ENCODE measurements at regions not wholly inside any gene's neighbourhood (a gene's known extent, or its start where the extent isn't known, plus 50 kb on each side); places are given as distances from the start of the nearest gene placed in this dataset.

DNA sequence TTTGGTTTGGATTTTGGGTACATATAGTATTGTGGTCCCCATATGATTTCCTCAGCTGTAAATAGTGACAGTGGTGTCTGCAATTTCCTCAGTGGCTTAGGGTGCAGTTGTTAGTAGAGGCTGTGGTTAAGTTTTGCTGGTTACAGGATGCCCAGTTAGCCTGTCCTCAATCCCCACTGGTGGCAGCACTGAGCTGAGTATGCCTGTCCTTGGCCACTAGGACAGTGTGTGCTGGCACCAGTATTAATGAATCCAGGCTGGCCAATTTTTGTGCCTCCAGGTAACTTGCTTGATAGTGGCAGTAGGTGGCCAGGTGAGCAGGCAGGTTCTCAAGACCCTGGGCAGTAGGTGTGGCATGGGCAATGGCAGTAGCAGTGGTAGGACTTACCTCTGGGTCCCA, 973.1 kb downstream of the TMEM182 start:
- FAIRE-seq (no peak), DNase-seq (ENCODE audit: insufficient read length, low spot score) (no peak)

DNA sequence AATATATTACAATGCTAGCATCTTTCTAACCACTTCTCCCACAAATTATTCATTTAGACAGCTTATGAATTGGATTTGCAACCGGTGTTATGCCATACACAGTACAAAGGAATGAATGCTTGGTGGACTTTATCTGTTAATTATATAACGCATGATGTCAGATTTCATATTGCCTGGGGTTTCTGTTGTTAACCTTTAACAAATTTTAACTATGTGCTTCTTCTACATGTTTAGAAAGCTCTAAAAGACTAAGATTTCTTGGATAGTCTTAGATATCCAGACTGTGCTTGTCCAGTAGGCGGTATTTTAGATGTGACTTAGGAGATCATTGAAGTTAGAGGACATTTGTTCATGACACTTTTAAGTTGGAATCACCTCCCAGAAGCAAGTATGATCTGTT, 976.3 kb downstream of the TMEM182 start:
- FAIRE-seq (no peak), DNase-seq (ENCODE audit: insufficient read length, low spot score) (no peak)

DNA sequence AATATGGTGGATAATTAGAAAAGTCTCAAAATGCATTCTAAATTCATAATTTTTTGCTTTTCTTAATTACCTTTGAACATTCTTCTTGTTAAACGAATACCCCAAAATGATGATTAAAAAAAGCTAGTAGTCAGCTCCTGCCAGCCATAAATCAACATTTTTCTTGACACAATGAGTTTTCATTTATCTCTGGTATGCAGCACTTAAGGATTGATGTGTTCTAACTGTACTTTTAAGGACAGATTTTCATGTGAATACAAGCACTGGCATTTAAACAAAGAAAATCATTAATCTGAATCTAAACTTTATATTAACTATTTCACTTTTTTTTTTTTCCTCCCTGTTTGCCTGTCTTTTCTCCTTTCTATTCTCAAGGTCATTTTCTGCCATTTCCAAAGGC, 976.8 kb downstream of the TMEM182 start:
- DNase-seq (ENCODE audit: insufficient read length, low spot score) (no peak), FAIRE-seq (no peak)

DNA sequence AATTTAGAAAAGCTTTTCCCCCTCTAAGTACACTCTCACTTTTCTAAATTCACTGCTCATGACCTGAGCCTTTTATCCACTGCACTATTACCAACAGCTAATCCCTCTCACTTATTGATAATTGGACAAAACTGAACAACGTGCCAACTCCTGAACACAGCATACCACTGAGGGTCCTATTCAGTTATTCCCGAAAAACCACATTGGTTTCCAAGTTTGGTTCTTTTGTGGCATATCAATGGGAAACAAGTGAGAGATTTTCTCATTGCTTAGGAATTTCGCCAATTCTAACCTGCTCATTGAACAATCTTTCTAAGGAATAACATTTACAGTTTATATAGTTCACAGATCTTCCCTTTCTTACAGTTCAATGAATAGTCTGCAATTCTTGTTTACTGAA, 977.4 kb downstream of the TMEM182 start:
- FAIRE-seq (no peak), DNase-seq (ENCODE audit: insufficient read length, low spot score) (no peak)

DNA sequence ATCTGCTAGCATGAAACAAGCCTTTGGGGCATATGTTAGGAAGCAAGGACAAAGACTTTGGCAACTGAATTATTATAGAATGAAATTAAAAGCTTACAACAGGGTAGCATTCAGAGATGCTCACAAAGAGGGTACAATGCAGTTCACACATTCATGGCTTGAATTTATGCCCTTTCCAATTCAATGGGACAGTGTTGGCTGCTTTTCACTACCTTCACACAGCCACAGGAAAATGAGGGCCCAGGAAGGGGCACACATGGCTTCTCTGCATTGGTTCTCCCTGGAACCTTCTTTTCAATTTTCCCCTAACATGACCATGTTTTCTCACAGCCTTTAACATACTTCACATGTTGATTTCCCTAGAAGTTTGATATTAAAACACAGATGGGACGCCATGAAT, 978.1 kb downstream of the TMEM182 start:
- no peak for DNase-seq (ENCODE audit: insufficient read length, low spot score)
- FAIRE-seq = no peak

DNA sequence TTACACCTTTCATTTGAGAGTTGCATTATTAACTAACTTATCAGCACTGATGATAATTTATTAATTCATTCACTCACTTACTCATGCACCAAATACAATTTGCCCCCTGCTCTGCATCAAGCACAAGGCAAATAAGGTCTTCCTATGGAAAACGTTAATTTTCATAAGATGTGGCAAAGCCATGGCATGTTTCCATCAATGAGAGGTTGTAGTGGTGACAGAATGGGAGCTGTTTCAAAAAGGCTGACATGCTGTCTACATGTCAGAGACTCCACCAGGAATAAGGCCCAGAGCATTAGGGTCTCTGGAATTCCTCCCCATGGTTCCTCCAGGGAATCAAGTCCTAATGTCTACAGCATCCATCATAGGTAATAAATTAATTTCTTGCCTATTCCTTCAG, 978.8 kb downstream of the TMEM182 start:
- FAIRE-seq (no peak), DNase-seq (ENCODE audit: insufficient read length, low spot score) (no peak)

DNA sequence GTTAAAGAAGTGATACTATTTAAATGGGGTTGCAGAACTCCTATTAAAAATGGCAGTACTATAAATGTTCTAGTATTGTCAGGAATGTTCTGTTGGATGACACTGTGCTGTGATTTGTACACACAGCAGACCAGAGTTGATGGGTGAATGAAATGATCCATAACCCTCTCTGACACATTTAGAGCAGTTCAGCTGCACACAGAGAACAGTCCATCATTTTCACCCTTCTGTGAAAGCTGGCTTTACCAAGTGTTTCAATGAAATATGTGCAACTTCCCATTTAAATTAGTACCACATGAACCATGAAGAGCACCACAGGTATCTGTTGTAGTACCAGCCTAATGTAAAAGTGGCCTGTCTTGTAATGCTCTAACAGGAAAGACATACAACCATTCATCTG, 981.4 kb downstream of the TMEM182 start:
- FAIRE-seq (no peak), DNase-seq (ENCODE audit: insufficient read length, low spot score) (no peak)

DNA sequence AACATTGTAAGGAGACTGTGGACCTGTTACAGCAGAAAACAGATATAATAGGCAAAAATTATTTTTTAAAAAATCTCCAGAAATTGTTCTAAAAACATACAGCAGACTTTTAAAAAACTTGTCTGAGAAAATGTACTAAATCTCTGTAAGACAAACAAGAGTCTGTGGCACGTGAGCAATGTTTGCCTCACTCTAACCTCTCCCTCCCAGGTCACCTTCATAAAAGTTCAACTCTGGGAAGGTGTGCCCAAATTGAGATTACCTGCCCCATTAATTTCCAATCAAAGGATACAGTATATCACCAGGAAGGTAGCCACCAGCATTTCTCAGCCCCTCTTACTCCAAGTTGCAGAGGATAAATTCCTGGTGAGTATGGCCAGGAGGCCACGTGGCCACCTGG, 992.7 kb downstream of the TMEM182 start:
- DNase-seq (ENCODE audit: insufficient read length, low spot score) (no peak), FAIRE-seq (no peak)

DNA sequence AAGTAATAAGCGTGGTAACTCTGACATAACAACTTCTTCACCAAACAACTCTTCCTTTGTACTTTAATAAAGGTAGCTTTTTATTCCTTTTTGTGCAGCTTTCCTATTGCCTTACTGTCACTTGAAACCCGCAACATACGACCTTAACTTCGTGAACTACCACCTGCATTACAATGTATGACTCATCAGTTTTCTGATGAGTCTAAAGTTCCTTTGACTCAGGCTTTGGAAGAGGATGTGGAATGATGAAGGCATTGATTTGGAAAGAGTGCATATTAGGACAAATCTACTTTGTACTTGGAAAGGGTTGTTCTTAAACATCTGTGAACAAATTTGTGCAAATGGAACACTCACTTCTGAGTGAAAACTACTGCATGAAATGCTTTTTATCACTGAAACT, 1012.1 kb downstream of the TMEM182 start:
- DNase-seq (ENCODE audit: insufficient read length, low spot score) = no peak
- no peak for FAIRE-seq

DNA sequence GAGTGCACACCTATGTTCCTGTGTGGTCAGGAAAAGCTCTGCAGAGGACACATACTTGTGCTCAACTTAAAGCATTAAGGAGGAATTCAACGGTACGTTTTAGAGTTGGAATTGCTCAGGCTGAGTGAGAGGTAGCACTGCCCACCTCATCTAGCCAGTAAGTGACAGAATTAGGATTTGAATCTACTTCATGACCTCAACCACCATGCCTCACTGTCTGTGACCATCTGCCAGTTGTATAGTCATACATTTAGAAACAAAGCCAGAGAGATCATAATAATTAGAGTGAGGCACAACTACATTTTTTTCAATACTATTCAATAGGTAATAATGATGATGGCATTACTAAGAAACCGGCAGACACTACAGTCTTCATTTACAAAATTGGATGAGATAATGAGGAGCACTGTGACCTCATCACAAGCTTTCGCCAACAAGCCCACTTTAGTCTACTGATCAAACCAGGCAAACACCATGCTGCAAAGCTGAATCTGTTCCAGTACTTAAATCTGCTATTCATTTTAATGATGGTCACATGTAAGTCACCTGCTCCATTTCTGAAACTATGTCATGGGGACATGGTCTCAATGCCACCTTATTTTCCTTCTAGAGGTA, 1018.4 kb downstream of the TMEM182 start:
- FAIRE-seq = no peak
- no peak for DNase-seq (ENCODE audit: insufficient read length, low spot score)

DNA sequence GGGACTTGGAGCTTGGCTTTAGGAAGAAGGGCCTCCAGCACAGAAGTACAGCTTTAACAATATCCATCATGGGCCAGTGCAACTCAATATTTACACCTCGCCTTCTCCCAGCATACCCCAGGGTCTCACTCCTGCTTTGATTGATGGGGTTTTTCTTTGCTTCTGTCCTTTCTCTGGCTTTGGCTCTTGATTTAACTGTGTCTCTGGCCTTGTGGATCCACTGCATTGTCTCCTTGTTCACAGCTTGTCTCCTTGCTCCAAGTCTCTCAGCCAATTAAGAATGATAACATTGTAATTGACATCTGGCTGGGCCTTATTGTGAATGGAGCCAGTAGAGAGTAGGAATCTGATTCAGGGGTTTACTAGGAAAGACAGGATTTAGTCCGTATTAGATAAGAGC, 1019.5 kb downstream of the TMEM182 start:
- DNase-seq (ENCODE audit: insufficient read length, low spot score) = no peak
- FAIRE-seq = no peak

DNA sequence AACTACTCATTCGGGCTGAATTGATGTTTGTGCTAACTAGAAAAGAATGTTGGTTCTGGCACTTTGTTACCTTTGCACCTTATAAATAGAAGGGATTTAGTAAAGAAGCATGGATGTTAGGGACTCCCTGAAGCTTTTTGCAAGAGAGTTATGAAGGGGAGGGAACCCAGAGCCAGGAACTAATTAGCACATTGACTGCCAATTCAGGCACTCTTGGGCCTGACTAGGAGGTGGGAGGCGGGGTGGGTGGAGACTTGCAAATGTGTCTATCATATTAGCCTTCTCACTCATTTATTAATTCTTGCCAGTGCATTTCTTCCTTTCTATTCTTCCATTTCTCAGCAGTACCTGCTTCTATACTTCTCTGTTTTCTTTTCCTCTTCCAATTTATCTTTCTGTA, 1022.4 kb downstream of the TMEM182 start:
- DNase-seq (ENCODE audit: insufficient read length, low spot score) (no peak), FAIRE-seq (no peak)

DNA sequence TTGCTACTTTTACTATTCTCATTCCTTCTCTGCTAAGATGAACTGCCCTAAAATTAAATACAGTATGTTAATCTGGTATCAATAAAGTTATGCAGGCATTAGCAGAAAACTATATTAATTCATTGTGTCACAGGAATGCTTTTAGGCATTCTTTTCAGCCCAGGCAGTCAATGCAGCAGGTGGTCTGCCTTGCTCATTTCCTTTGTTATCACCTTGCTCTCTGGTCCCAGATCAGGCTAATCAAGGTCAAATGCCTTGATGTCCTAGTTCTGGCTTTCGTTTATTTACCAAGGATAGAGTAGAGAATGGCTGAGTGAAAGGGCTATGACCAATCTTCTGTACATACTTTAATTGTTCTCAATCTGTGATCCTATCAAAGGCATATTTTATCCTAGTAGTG, 1023.6 kb downstream of the TMEM182 start:
- FAIRE-seq (no peak), DNase-seq (ENCODE audit: insufficient read length, low spot score) (no peak)

DNA sequence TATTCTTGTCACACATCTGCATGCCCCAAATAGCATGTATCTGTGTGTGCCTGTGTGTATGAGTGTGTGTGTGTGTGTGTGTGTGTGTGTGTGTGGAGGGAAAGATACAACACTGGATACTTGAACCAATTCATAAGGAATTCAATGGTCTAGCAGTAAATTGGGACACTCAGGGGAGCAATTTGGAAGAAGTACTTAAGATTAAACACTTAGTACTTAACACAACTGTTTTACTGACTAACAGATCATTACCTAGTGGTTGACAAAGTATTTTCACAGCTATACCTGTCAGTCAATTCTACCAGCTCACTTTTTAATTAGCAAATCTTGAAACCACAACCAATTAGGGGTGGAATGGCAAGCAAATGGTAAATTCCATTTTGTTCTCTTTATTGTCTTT, 1024.1 kb downstream of the TMEM182 start:
- DNase-seq (ENCODE audit: insufficient read length, low spot score) (no peak), FAIRE-seq (no peak)

DNA sequence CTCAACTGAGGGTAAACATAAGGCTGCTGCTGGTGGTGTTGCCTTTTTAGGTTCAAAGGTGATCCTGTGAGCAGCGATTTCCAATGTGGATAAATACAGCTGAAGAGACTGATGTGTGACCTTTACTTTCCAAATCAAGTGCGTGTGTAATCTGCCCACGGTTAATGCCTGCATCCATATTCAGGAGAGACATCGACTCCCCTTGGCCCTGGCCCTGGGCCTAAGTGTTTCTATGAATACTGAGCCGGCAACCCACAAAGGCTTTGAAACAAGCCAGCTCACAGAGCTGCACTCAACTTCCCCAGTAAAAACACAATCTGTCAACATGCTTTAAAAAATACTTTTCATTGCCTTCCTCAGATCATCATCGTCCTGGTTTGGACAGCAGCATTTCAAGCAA, 1026.6 kb downstream of the TMEM182 start:
- DNase-seq (ENCODE audit: insufficient read length, low spot score) = no peak
- no peak for FAIRE-seq

DNA sequence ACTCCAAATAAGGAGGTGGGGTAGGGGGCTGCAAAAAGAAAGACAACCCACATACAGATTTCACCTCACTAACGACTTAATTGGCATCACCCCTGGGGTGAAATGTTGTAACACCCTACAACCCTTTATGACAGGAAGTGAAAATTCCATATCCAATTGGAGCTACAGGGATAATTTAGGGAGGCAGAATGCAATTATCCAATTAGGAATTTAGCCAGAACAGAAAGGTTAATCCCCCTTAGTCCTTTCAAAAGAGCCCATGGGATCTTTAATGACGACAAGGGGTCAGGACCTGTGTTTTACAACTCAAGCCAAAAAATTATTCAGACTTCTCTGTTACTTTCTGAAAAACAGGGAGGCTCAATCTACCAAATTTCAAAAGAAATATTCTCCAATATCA, 1027.1 kb downstream of the TMEM182 start:
- FAIRE-seq (no peak), DNase-seq (ENCODE audit: insufficient read length, low spot score) (no peak)

DNA sequence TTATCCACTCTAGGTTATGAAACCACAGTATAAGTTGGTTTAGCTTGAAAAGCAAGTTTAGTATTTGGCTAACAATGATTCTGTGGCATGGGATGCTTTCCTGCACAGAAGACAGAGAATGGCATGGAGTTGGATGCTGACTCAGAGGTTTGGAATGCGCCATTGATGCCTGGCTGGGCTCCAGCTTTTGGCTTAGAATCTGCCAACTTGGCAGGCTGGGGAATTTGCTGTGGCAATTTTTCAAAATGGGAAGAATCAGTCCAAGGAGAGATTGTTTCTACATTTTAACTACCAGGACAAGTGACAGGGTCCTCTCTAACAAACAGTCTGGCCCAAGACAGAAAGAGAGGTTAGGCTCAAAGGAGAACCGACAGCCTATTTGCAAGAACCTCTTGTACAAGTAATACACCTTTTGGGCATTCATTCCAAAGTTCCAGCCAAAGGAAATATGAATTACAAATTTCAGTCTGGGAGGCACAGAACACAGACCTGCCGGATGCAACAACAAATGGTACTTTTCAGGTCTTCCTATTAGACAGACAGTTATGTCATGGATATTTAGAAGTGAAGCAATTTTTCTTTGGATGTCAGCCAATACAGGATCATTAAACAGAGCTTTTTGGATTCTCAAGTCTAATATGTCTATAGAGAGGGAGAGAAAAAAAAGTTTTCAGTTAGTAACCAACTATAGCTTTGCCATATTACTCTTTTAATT, 1027.7 kb downstream of the TMEM182 start:
- FAIRE-seq (no peak), DNase-seq (ENCODE audit: insufficient read length, low spot score) (no peak)

DNA sequence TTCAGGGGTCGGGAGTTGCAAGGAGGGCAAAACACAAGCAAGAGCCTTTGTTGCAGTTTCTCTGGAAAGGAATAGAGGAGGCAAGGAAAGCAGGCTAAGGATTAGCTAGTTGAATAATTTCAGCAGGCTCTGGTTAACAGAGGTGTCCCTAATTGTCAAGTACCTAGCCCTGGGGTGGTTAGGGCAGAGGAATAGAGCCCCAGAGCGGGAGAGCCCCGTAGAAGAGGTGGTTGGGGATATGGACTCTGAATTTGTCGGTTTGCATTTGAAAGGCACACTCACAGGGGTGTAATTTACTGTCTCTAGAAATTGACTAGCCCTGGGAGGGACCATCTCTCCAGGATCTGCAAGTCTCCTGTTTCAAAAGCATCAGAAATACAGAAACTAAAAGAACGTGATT, 1030.2 kb downstream of the TMEM182 start:
- FAIRE-seq = no peak
- no peak for DNase-seq (ENCODE audit: insufficient read length, low spot score)

DNA sequence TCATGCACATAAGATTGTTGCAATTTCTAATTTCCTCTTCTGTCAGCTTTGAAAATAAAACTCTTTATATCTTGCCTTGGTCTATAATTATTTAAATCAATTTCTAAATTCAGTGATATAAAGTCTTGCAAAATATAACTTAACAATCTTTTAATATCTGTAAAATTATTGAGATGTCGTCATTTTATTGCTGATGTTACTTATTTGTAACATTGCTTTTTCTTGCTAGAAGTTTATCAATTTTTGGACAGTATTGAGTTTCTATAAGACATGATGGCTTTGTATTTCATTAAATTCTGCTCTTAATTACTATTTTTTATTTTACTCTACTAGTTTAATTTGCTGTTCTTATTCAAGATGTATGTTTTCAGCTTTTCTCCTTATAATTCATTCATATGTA, 1036.5 kb downstream of the TMEM182 start:
- DNase-seq (ENCODE audit: insufficient read length, low spot score) = no peak
- FAIRE-seq = no peak

DNA sequence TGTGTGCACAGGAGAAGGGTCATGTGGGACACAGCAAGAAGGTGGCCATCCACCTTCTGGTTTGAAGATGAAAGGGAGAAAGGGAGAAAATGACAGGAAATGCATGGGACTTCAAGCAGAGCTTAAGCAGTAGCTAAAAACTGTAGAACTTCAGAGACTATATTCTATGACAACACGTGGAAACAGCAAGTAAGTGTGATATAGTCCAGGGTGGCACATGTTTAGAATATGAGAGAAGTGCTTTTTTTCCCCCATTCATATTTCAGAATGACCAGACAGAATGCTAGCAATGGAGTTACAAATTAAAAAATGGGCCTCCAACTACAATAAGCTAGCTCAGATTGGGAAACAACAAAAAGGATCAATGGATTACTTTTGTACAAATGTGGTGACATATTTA, 1042.2 kb downstream of the TMEM182 start:
- DNase-seq (ENCODE audit: insufficient read length, low spot score) = no peak
- FAIRE-seq = no peak

DNA sequence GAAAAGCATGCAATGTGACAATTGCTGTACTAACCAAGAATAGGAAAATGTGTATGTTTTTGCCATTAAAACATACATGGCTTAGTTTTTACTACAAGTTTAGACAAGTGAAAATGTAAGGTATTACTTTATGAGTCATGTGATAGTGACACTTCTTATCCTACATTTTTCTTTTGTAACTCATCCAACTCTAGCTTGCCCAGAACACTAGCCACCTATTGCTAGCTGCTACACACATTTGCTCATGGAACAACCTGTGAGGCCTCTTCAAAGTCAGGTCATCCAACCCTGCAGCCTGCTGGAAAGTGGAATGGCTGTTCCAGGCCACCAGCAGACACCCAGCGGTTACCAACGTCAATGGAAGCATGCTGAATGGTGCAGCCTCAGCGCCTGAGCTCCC, 1043.9 kb downstream of the TMEM182 start:
- FAIRE-seq (no peak), DNase-seq (ENCODE audit: insufficient read length, low spot score) (no peak)

DNA sequence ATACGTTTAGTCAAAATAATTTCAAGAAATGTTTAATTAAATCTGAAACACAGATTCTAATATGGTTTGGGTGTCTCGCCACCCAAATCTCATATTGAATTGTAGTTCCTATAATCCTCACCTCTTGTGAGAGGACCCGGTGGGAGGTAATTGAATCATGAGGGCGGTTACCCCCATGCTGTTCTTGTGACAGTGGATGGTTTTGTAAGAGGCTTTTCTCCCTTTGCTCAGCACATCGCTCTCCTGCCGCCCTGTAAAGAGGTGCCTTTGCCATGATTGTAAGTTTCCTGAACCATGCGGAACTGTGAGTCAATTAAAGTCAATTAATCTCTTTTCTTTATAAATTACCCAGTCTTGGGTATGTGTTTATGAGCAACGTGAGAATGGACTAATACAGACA, 1045.1 kb upstream of the POU3F3 start:
- FAIRE-seq (no peak), DNase-seq (ENCODE audit: insufficient read length, low spot score) (no peak)

DNA sequence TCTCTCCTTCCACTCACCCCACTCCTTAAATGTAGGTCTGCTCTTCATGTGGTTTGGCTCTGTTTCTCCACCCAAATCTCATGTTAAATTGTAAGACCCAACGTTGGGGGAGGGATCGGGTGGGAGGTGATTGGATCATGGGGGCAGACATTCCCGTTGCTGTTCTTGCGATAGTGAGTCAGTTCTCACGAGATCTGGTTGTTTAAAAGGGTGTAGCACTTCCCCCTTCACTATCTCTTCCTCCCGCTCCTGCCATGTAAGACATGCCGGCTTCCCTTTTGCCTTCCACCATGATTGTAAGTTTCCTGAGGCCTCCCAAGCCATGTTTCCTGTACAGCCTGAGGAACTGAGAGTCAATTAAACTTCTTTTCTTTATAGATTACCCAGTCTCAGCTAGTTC, 1044.5 kb upstream of the POU3F3 start:
- DNase-seq (ENCODE audit: insufficient read length, low spot score) (no peak), FAIRE-seq (no peak)

Data from GM19239 (cell line).